ENCODE measurements at regions not wholly inside any gene's neighbourhood (a gene's known extent, or its start where the extent isn't known, plus 50 kb on each side); places are given as distances from the start of the nearest gene placed in this dataset.

DNA sequence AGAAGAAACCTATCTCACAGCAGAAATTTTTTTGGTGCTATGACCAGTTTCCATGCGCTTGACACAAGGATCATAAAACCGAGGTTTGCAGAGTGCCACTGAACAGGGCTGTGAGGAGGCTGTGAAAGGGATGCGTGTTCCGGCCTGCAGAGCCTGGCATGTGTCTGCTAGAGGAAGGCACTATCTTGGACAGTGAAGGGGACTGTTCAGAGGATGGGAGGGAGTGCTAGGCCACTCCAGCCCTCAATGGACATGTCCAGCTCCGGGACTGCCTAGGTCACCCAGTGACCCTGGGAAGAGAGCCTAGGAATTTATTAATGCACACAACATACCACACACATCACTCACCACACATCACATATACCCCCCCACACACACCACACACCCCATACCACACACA is 275.9 kb downstream of the GADD45G start:
- H2BK12ac ChIP-seq (ENCODE audit: low read length) = no peak overlapping the region
- no peaks in the 10 kb centered on the region for H3K27me3 ChIP-seq (ENCODE audit: insufficient read depth, low read length)
- H2BK120ac ChIP-seq (ENCODE audit: insufficient read depth, low read length, poor library complexity) = no peak overlapping the region
- H2AFZ ChIP-seq (ENCODE audit: insufficient read depth, low read length, poor library complexity) = no peak overlapping the region
- H4K91ac ChIP-seq (ENCODE audit: low read depth, low read length) = no peak overlapping the region
- DNase-seq = peak in 1 of 2 donors; percentile 30
- no peak overlapping the region for H3K18ac ChIP-seq (ENCODE audit: low read length)
- no peak overlapping the region for H2BK5ac ChIP-seq (ENCODE audit: low read depth, low read length, poor library complexity)
- H3K4me2 ChIP-seq (ENCODE audit: low read length) = no peak overlapping the region
- H3K4ac ChIP-seq (ENCODE audit: low read depth, low read length) = no peak overlapping the region
- peaks cover 1% of the 10 kb centered on the region for H3K79me1 ChIP-seq (ENCODE audit: low read length)
- H3K14ac ChIP-seq (ENCODE audit: low read length) = no peak overlapping the region
- no peak overlapping the region for H3K23ac ChIP-seq (ENCODE audit: low read length)
- H3K9me3 ChIP-seq (ENCODE audit: insufficient read depth, low read depth, low read length) = peaks cover 14% of the 10 kb centered on the region
- no peak overlapping the region for H3K9ac ChIP-seq (ENCODE audit: low read length)
- no peaks in the 10 kb centered on the region for H3K79me2 ChIP-seq (ENCODE audit: control insufficient read depth, insufficient read depth, low read length, poor library complexity)
- H3K4me3 ChIP-seq (ENCODE audit: low read depth, low read length) = no peak overlapping the region
- no peaks in the 10 kb centered on the region for H3K4me1 ChIP-seq (ENCODE audit: control insufficient read depth in 1 of 2, insufficient read depth in 2 of 2, low read length in 2 of 2)
- no peak overlapping the region for H3K27ac ChIP-seq (ENCODE audit: low read depth, low read length)
- no peak overlapping the region for H2AK5ac ChIP-seq (ENCODE audit: low read length)
- H4K12ac ChIP-seq (ENCODE audit: low read depth, low read length) = no peak overlapping the region
- H4K8ac ChIP-seq (ENCODE audit: low read depth, low read length) = no peak overlapping the region
- H3K36me3 ChIP-seq (ENCODE audit: control insufficient read depth in 1 of 2, insufficient read depth in 2 of 2, low read length in 2 of 2) = no peaks in the 10 kb centered on the region
- WGBS (ENCODE audit: extremely low coverage, insufficient coverage, insufficient read length) = no CpG with 5 or more reads among the region's 5 CpGs

DNA sequence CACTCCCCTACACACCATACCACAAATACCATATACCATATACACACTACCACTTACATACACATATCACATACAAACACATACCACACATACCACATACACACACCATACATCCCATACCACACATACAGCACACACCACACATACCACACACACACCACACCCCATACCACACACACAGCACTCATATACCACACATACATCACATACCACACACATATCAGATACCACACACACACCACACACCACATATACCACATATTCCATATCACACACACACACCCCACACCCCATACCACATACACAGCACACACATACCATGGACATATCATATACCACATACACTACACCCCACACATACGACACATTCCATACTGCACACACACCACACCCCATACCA is 276.6 kb downstream of the GADD45G start:
- H3K79me1 ChIP-seq (ENCODE audit: low read length) = peaks cover 1% of the 10 kb centered on the region

DNA sequence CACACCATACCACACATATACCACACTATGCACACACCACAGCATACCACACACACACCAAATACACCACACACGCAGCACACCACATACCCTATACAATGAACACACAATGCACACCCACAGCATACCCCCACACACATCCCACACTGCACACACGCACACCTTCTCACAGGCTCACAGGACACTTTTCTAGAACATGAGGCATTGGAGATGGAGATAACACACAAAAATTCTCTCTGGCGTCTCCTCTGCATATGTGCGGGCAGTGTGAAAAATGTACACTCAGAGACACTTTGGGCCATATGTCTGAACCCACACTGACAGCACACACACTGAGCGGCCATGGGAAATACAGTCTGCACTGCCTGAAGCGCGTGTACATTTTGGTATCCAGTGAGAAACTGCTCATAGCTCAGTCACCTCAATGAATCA is 278.1 kb downstream of the GADD45G start:
- H3K9me3 ChIP-seq (ENCODE audit: insufficient read depth, low read depth, low read length) = peaks cover 11% of the 10 kb centered on the region
- H3K4me3 ChIP-seq (ENCODE audit: low read depth, low read length) = no peak overlapping the region
- no peak overlapping the region for H4K12ac ChIP-seq (ENCODE audit: low read depth, low read length)
- H3K4me1 ChIP-seq (ENCODE audit: control insufficient read depth in 1 of 2, insufficient read depth in 2 of 2, low read length in 2 of 2) = peaks cover 0 to 4% of the 10 kb centered on the region in 2 experiments
- no peak overlapping the region for H3K4ac ChIP-seq (ENCODE audit: low read depth, low read length)
- H3K27me3 ChIP-seq (ENCODE audit: insufficient read depth, low read length) = no peaks in the 10 kb centered on the region
- 100% methylated on average over 1 of the region's 7 CpGs for WGBS (ENCODE audit: extremely low coverage, insufficient coverage, insufficient read length)
- no peak overlapping the region for H3K14ac ChIP-seq (ENCODE audit: low read length)
- no peak overlapping the region for H4K8ac ChIP-seq (ENCODE audit: low read depth, low read length)
- peaks cover 1% of the 10 kb centered on the region for H3K79me1 ChIP-seq (ENCODE audit: low read length)
- H3K23ac ChIP-seq (ENCODE audit: low read length) = no peak overlapping the region
- no peak overlapping the region for H4K91ac ChIP-seq (ENCODE audit: low read depth, low read length)
- H3K79me2 ChIP-seq (ENCODE audit: control insufficient read depth, insufficient read depth, low read length, poor library complexity) = no peaks in the 10 kb centered on the region
- H2AK5ac ChIP-seq (ENCODE audit: low read length) = no peak overlapping the region
- no peak overlapping the region for H2BK12ac ChIP-seq (ENCODE audit: low read length)
- H3K36me3 ChIP-seq (ENCODE audit: control insufficient read depth in 1 of 2, insufficient read depth in 2 of 2, low read length in 2 of 2) = no peaks in the 10 kb centered on the region
- DNase-seq = peak in 1 of 2 donors; percentile 28
- H2BK5ac ChIP-seq (ENCODE audit: low read depth, low read length, poor library complexity) = no peak overlapping the region
- no peak overlapping the region for H2BK120ac ChIP-seq (ENCODE audit: insufficient read depth, low read length, poor library complexity)
- H3K4me2 ChIP-seq (ENCODE audit: low read length) = no peak overlapping the region
- no peak overlapping the region for H3K27ac ChIP-seq (ENCODE audit: low read depth, low read length)
- H3K9ac ChIP-seq (ENCODE audit: low read length) = no peak overlapping the region
- H2AFZ ChIP-seq (ENCODE audit: insufficient read depth, low read length, poor library complexity) = no peak overlapping the region
- no peak overlapping the region for H3K18ac ChIP-seq (ENCODE audit: low read length)

More for the DNA sequence above, 276.6 kb downstream of the GADD45G start:
- no peak overlapping the region for H4K91ac ChIP-seq (ENCODE audit: low read depth, low read length)
- no peak overlapping the region for H4K12ac ChIP-seq (ENCODE audit: low read depth, low read length)
- H4K8ac ChIP-seq (ENCODE audit: low read depth, low read length) = no peak overlapping the region
- H2BK5ac ChIP-seq (ENCODE audit: low read depth, low read length, poor library complexity) = no peak overlapping the region
- H3K4me2 ChIP-seq (ENCODE audit: low read length) = no peak overlapping the region
- no peaks in the 10 kb centered on the region for H3K4me1 ChIP-seq (ENCODE audit: control insufficient read depth in 1 of 2, insufficient read depth in 2 of 2, low read length in 2 of 2)
- H3K79me2 ChIP-seq (ENCODE audit: control insufficient read depth, insufficient read depth, low read length, poor library complexity) = no peaks in the 10 kb centered on the region
- no peak overlapping the region for H2AFZ ChIP-seq (ENCODE audit: insufficient read depth, low read length, poor library complexity)
- no peak overlapping the region for H3K23ac ChIP-seq (ENCODE audit: low read length)
- no peak overlapping the region for H3K9ac ChIP-seq (ENCODE audit: low read length)
- no peak overlapping the region for H2BK120ac ChIP-seq (ENCODE audit: insufficient read depth, low read length, poor library complexity)
- H3K4me3 ChIP-seq (ENCODE audit: low read depth, low read length) = peak overlapping the region; percentile 38
- no peak overlapping the region for H3K14ac ChIP-seq (ENCODE audit: low read length)
- no peak overlapping the region for H3K18ac ChIP-seq (ENCODE audit: low read length)
- DNase-seq = peak in 1 of 2 donors; percentile 31
- peaks cover 14% of the 10 kb centered on the region for H3K9me3 ChIP-seq (ENCODE audit: insufficient read depth, low read depth, low read length)
- WGBS (ENCODE audit: extremely low coverage, insufficient coverage, insufficient read length) = 100% methylated on average over 1 of the region's 1 CpG
- no peak overlapping the region for H3K4ac ChIP-seq (ENCODE audit: low read depth, low read length)
- H3K36me3 ChIP-seq (ENCODE audit: control insufficient read depth in 1 of 2, insufficient read depth in 2 of 2, low read length in 2 of 2) = no peaks in the 10 kb centered on the region
- H2AK5ac ChIP-seq (ENCODE audit: low read length) = no peak overlapping the region
- H2BK12ac ChIP-seq (ENCODE audit: low read length) = no peak overlapping the region
- no peaks in the 10 kb centered on the region for H3K27me3 ChIP-seq (ENCODE audit: insufficient read depth, low read length)
- H3K27ac ChIP-seq (ENCODE audit: low read depth, low read length) = no peak overlapping the region

DNA sequence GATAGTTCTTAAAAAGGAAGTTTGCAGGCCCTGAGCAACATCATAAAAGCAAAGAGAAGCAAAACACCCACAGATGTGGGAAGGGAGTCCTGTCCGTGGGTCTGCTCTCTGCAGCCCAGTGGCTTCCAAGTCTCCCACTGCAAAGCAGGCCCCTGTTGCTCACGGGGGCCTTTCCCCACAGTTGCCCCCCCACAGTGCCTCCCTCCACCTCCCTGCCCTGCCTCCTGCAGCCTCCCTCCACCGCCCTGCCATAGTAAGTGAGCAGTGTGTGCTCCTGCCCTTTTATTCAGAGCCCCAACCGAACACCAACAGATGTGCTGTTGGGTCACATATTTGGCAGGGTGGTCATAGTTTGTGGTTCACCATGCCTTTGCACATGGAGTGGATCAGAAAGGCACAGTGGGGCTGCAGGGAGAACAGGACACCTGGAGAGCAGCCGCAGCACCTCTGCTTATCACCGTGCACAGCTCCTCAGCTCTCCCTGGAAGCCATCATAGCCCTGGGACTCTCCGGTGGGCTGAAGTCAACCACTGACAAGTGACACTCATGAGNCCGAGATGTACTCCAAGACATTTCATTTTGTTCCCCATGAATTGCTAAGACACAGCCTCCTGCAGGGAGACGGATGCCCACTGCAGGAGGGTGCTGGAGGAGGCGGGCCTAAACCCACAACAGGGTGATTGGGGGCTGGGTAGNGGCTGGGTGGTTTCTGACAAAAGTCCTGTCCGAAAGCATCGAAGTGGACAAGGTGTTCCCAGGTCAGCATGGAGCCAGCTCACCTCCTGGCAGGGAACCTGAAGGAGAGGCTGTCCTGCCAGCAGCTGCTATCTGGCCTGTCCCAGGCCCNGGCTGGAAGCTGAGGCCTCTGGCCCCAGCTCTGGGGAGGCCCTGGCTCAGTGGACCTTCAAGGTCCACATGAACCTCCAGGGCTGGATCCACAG is 278.9 kb downstream of the GADD45G start:
- no peaks in the 10 kb centered on the region for H3K27me3 ChIP-seq (ENCODE audit: insufficient read depth, low read length)
- H3K4me2 ChIP-seq (ENCODE audit: low read length) = no peak overlapping the region
- no peak overlapping the region for H4K8ac ChIP-seq (ENCODE audit: low read depth, low read length)
- H3K9me3 ChIP-seq (ENCODE audit: insufficient read depth, low read depth, low read length) = peaks cover 11% of the 10 kb centered on the region
- H3K9ac ChIP-seq (ENCODE audit: low read length) = no peak overlapping the region
- no peak overlapping the region for H3K23ac ChIP-seq (ENCODE audit: low read length)
- H3K79me1 ChIP-seq (ENCODE audit: low read length) = peaks cover 1% of the 10 kb centered on the region
- peaks cover 0 to 4% of the 10 kb centered on the region in 2 experiments for H3K4me1 ChIP-seq (ENCODE audit: control insufficient read depth in 1 of 2, insufficient read depth in 2 of 2, low read length in 2 of 2)
- WGBS (ENCODE audit: extremely low coverage, insufficient coverage, insufficient read length) = no CpG with 5 or more reads among the region's 12 CpGs
- no peak overlapping the region for H3K4me3 ChIP-seq (ENCODE audit: low read depth, low read length)
- no peak overlapping the region for H4K12ac ChIP-seq (ENCODE audit: low read depth, low read length)
- no peak overlapping the region for H3K27ac ChIP-seq (ENCODE audit: low read depth, low read length)
- H3K79me2 ChIP-seq (ENCODE audit: control insufficient read depth, insufficient read depth, low read length, poor library complexity) = no peaks in the 10 kb centered on the region
- no peak overlapping the region for H3K4ac ChIP-seq (ENCODE audit: low read depth, low read length)
- H4K91ac ChIP-seq (ENCODE audit: low read depth, low read length) = no peak overlapping the region
- no peak for DNase-seq
- no peak overlapping the region for H2BK5ac ChIP-seq (ENCODE audit: low read depth, low read length, poor library complexity)
- H2AK5ac ChIP-seq (ENCODE audit: low read length) = no peak overlapping the region
- H2BK120ac ChIP-seq (ENCODE audit: insufficient read depth, low read length, poor library complexity) = no peak overlapping the region
- no peak overlapping the region for H3K18ac ChIP-seq (ENCODE audit: low read length)
- H2BK12ac ChIP-seq (ENCODE audit: low read length) = no peak overlapping the region
- no peak overlapping the region for H2AFZ ChIP-seq (ENCODE audit: insufficient read depth, low read length, poor library complexity)
- no peak overlapping the region for H3K14ac ChIP-seq (ENCODE audit: low read length)
- H3K36me3 ChIP-seq (ENCODE audit: control insufficient read depth in 1 of 2, insufficient read depth in 2 of 2, low read length in 2 of 2) = no peaks in the 10 kb centered on the region
